GM18861 (cell line): ENCODE measurements at regions not wholly inside any gene's neighbourhood (a gene's known extent, or its start where the extent isn't known, plus 50 kb on each side); places are given as distances from the start of the nearest gene placed in this dataset.
"Not testable (repeated sequence)": the region's sequence is repeated elsewhere in the genome, so short reads cannot be mapped to it uniquely, and the experiment has no call there.

ENCODE experiments used
- ATAC-seq: cut with Tn5 transposase; IDR thresholded peaks from one replicate; pipeline ENCODE4 v1.9.1; 2021; ENCODE audit not compliant: unreplicated experiment

DNA sequence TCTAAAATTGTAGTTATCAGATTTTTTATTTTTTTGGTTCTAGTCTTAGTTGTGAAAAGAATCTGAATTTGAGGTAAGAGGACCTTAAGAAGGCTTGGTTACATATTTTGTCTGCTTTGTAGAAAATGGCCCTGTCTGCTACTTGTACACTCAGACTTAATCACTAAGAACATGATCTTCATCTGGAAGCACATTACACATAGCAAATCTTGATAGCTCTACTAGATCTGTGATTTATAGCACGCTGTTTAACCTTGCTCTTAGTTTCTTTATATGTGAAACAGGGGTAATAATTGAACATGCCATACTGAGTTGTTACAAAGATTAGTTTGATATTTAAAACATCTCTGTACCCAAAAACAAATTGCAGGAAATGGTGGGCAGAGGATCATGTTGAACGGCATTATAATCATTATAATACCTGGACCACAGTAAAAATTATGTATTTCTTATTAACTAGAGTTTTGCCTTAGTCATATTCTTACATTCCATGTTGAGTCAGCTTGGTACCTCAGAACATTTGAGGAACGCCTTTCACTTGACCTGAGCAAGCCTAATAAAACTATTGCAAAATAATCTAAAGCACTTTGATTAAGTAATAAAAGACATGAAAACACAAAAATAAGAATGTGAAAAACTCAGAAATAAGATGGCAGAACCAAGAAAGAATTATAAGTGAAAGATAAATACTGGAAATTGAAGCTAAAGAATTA, 738.0 kb upstream of the AADAT start:
- no peak for ATAC-seq

DNA sequence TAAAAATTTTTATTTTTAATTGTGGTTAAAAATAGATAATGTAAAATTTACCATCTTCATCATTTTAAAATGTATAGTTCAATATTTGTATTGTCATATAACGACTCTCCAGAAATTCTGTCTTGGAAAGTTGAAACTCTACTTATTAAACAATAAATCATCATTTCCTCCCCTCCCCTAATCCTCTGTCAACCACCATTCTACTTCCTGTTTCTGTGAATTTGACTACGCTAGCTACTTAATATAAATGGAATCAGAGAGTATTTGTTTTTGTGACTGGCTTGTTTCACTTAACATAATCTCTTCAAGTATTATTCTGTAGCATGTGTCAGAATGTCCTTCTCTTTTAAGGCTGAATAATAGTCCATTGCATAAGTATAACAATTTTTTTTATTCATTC, 729.0 kb upstream of the AADAT start:
- ATAC-seq = no peak

DNA sequence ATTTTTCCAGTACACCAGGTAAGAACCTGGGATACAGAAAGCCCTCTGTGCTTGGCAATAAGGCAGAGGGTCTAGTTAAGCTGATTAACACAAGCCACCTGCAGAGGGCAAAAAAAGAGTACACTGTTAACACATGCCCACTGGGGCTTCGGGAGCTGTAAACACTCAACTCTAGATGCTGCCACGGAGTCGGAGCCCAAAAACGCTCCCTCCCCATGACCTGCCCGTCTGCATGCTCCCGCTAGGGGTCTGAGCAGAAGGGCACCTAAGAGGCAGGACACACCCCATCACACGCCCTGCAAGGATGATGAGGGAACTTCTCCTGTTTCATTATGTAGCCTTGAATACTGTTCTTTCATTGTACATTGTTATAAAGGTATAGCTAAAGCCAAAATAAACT, 715.6 kb upstream of the AADAT start:
- ATAC-seq = no peak

DNA sequence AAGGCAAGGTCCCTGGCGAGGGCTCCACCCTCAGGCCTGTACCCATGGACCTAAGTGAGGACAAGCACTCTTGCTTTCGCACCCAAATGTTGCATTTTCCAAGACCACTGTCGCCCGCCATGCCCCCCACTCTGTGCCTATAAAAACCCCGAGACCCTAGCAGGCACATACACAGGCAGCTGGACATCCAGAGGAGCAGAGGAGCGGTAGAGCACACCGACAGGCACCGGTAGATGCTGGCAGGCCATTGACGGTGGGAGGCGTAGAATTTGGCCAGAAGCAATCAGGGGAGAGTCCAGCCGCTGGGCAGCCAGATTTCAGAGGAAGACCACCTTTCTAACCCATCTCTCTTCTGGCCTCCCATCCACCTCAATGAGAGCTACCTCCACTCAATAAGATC, 715.2 kb upstream of the AADAT start:
- ATAC-seq = no peak

DNA sequence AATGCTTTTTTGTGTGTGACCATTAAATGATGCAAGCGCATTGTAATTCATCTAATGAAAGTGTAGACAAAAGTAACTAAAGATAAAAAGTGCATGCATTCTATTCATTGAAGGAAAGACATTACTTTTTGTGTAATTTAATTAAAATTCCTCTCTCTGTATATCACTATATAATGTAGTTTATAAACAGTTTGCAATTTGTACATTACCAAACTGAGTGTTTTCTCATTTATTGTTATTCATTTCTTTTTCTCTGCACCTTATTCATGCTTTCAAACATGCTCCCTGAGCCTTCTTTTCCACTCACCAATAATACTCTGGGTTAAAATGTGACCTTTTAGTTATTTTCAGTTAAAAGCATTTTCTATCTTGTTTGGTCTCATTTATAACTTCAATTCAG, 713.7 kb upstream of the AADAT start:
- no peak for ATAC-seq

DNA sequence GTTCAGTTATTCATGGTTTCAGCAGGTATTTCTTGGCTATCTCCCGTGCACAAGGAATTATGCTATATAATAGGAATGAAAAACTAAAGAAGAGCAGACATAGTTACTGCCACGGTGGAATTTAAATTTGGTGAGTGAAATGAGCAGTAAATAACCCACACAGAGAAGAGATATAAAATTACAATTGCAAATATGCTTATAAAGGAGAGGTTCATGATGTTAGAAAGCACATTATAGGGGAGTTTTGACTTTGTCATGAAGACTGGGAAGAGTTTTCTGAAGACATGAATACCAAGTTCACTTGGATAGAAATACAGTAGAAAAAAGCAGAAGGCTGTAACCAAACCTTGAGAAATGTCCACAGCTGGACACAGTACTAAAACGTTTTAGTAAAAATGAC, 712.0 kb upstream of the AADAT start:
- ATAC-seq = no peak

DNA sequence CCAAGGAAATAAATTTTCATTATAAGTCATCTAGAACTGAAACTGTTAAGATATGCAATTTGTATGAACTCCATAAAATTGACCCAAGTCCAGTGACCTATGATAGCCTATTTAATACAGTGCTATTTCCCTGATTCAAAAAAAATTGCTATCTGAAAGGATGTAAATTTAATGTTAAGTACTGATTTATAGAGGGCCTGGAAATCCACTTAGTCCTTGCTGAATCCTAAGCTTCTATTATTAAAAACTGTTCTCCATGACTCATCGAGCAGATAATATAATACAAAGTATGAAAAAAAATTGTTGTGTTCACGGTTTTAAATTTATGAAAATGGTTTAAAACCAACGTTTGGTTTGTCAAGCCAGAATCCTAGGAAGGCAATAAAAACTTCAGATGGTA, 704.8 kb upstream of the AADAT start:
- ATAC-seq = no peak

DNA sequence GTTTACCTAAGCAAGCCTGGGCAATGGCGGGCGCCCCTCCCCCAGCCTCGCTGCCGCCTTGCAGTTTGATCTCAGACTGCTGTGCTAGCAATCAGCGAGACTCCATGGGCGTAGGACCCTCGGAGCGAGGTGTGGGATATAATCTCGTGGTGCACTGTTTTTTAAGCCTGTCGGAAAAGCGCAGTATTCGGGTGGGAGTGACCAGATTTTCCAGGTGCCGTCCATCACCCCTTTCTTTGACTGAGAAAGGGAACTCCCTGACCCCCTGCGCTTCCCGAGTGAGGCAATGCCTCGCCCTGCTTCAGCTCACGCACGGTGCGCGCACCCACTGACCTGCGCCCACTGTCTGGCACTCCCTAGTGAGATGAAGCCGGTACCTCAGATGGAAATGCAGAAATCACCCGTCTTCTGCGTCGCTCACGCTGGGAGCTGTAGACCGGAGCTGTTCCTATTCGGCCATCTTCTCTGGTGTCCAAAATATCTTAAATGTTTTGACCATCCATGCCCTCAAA, 698.8 kb upstream of the AADAT start:
- ATAC-seq = not testable (repeated sequence)

DNA sequence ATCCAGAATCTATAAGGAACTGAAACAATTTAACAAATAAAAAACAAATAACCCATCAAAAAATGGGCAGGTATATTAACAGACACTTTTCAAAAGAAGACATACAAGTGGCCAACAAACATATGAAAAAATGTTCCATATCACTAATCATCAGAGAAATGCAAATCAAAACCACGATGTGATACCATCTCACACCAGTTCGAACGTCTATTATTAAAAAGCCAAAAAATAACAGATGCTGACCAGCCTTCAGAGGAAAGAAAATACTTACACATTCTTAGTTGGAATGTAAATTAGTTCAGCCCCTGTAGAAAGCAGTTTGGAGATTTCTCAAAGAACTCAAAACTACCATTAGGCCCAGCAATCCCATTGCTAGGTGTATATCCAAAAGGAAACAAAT, 687.9 kb upstream of the AADAT start:
- ATAC-seq = no peak

DNA sequence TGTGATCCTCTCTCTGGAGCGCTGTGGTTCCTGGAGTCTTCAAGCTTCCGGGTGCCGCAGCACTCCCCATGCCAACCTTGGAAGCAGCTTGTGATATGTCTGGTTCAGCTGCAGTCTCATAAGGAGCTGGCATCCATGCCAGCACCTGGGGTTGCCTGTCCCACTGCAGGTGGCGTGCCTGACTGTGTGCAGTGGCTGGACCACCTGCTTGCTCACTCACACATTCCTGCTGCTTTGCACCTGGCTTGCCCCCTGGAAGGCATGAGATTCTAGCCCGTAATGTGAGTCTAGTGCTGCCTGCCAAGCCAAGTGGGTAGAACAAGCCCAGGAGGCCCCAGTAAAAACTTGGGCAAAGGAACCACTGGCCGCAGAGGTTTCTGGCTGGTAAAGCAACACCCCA, 687.2 kb upstream of the AADAT start:
- ATAC-seq = no peak

DNA sequence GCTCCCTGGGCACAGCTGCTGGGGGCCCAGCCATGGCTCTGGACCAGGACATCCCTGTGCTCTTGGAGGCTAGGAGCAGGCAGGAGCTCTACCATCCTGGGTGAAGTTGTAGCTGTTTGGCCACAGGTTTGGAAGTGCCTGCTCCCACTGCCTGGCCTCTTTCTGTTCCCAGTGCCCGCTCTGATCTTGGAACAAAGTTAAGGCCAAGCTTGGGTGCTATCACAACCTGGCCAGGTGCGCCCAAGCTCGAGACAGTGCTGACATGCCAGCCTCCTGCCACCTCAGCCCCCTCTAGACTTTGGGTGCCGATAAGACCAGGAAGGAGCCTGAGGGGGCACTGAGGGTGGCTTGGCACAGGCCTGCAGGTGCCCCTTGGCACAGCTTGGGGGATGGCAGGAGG, 686.1 kb upstream of the AADAT start:
- ATAC-seq = no peak

DNA sequence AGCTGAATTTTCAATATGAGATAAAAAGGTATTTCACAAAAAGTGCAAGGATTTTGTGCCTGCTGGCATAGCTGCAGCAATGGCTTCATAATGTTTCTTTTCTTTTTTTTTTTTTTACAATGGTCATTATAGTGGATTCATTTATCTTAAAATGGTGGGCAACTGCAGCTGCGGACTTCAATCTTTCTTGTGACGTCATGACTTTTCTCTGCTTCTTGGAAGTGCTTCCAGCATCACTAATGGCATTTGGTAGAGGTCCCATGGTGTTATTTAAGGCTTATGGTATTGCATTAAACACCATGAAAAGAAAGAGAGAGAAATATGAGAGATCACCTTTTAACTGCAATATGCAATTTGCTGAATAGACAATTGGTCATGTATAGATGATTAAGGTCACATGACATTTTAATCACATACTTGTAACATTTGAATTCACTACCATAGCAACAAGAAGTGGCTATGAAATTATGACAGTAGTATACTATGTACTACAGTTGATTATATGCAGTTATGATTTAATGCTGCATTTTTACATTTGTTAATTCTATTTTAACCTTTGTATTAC, 684.0 kb upstream of the AADAT start:
- ATAC-seq = no peak

DNA sequence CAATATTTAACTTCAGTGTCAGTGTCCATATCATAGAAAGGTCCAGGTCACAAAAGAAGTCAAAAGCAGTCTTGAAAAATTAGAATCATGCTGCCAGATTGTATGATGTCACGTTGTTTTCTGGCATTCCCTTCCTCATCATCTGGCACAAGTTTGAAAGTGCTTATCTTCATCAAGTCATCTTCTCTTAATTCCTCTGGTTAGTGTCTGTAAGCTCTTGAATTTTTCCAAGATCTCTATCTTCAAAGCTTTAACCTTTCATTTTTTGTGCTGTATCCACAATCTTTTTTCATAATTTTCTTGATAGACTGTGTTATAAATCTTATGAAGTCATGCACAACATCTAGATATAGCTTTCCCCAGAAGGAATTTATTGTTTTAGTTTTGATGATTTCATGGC, 682.7 kb upstream of the AADAT start:
- no peak for ATAC-seq

DNA sequence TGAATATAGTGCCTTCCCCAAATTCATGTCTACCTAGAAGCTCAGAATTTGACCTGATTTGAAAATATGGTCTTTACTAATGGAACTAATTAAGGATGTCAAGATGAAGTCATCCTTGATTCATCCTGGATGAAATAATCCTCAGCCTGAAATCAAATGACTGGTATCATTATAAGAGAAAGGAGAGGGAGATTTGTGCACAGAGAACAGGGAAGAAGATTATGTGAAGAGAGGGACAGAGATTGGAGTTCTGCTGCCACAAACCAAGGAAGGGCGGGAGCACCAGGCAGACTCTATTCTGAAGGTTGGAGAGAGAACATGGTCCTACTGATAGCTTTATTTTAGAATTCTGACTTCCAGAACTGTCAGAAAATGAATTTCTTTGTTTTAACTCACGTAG, 680.9 kb upstream of the AADAT start:
- no peak for ATAC-seq

DNA sequence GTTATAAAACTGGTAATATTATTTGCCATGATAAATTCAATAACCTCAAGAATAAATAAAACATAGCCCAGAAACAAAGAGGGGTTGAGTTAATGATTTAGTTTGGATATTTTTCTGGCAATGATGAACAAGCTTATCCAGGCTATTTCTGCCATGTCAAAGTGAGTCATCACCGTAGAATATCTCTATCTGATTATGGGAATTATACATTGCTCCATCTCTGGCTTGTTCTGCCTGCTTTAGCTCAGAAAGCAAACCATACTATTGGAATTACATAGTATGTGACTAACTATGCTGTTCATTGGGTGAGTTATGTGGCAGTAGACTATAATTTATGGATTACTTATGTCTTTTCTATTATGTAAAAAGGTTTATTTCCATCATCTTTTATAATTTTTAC, 680.1 kb upstream of the AADAT start:
- no peak for ATAC-seq

DNA sequence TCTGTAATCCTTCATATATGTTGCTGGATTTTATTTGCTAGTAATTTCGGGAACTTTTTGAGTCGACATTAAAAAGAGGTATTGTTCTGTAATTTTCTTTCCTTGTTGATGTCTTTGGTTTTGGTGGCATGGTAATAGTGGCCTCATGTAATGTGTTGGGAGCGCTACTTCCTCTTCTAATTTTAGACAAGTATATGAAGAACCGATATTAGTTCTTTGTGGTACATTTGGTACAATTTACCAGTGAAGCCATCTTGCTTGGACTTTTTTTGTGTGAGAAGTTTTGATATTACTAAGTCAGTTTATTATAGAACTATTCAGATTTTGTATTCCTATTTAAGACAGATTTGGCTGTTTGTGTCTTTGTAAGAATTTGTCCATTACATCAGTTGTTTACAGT, 669.2 kb upstream of the AADAT start:
- ATAC-seq = no peak

DNA sequence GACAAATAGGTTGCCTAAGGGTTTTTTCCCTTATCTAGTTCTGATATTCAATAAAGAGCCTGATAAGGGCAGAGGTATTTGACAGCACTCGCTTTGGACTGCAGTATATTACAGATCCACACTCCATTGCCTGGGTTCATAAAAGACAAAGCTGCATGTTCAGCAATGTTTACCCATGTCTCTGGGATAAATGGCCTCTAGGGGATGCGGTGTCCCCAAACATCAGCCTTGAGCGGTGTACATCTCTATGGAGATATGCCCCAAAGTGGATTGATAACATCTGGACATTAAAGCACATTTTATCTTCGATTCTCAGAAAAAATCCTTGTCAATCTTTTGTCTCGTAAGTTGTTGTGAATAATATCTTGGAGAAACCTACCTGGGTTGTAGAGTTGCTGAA, 660.8 kb upstream of the AADAT start:
- no peak for ATAC-seq

DNA sequence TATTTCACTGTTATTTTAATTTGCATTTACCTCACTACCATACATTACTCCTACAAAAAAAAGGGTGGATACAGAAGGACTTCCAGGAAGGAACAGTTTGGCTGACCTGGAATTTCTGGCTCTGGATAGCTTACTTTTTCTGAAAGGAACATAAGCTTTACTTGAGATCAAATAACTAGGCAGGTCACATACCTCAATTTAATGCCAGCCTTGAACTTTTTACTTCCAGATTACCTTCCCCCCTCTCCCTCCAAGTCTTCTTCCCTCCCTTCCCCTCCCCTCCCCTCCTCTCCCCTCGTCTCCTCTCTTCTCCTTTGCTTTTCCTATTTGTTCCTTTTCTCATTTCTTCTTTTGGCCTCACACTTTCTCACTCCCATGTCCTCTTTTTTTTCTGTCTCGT, 659.2 kb upstream of the AADAT start:
- ATAC-seq = no peak

DNA sequence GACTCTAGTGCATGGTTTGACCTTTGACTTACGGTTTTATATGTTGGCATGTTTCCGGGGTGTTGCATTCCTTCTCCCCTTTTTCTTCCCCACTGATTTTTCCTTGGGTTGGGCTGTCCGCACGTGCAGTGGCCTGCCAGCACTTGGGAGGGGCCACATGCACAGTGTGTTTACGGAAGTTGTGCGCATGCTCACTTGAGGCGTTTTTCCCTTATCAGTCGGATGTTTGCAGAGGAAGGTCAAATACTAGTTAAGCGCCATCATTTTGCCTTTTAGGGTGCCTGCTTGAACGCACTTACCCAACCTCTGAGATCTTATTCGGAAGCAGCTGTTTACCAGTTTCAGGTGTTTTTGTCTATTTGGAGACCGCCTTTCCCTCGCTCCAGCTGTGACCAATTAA, 653.9 kb upstream of the AADAT start:
- no peak for ATAC-seq

DNA sequence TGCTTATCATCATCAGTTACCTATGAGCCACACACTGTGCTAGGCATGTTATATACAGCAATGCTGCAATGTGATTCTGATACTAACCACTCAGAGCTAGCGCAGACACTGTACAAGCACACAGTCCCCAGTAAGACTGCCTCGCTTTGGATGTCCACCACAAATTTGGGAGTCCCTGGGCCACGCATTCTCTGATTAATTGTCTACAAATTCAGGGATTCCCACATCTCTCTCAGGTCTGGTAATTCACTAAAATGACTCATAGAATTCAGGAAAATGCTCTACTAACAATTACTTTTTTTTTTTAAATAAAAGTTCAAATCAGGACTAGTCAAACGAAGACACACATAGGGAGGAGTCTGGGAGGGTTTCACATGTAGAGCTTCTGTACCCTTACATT, 652.1 kb upstream of the AADAT start:
- ATAC-seq = no peak

DNA sequence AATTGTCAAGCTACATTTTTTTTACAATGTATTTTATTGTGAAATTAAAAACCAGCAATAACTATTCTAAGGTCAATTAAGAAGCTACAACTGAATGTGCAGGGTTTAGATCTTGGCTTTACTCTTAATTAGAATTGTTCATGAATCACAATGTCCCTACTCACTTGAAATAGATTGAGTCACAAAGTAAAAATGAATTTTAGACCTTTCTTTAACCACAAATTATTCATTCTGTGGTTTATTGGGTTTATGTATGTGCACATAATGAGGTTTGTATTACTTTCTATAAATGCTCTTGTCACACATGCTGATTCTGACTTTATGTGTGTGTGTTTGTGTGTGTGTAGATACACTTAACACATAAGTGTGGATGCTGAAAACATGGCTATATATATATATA, 647.0 kb upstream of the AADAT start:
- ATAC-seq = no peak

DNA sequence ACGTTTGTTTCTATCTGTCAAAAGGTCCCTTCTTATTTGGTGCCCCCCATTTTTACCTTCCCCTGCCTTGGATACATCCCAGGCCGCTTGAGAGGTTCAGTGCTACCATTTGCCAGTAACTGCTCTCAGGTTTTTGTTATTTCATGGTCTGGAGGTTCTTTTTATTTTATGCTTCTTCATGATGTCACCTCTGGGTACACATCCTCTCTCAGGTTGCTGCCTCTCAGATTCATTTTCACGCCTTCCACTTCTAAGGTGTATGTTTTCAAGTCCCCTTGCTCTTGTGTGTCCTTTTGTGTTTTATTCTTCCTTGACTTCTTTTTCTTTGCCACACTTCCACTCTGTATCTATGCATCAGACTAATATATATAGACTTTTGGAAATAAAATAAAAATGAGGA, 640.1 kb upstream of the AADAT start:
- no peak for ATAC-seq

DNA sequence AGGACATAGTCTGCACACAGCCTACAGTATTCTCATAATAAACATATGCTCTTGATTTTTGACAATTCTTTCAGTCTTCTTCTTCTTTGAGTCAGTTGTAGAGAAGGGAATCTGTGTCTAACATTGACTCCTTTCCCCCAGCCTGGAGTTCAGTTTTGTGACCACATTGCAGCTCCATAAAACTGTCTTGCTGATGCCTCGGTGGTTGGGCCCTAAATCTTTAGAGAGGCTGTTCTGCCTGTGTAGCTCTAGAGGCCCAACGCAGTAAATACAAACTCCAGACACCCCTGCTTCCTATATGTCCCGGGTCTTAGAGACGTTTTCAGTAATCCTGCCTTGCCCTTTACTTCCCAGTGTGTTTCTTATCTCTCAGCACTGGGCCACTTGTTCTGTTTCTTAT, 639.5 kb upstream of the AADAT start:
- no peak for ATAC-seq
